LNCAP (cell line): ENCODE measurements at regions not wholly inside any gene's neighbourhood (a gene's known extent, or its start where the extent isn't known, plus 50 kb on each side); places are given as distances from the start of the nearest gene placed in this dataset.

Source experiments
- CTCF ChIP-seq: fragments of 450-650 bp; IDR thresholded peaks from 2 replicates; pipeline ENCODE4 v1.5.1; 2017; ENCODE audit warnings: mild to moderate bottlenecking

- TF ChIP-seq CTCF: no peak
Observed at GRCh38 chr2:184053326-184053725, 545.0 kb upstream of the ZNF804A start.

GRCh38 chr2:184057910-184058309 is 540.4 kb upstream of the ZNF804A start:
- TF ChIP-seq CTCF: no peak

- peak; percentile 60 for TF ChIP-seq CTCF
Observed at GRCh38 chr2:184067502-184067901, 530.8 kb upstream of the ZNF804A start.

- TF ChIP-seq CTCF: no peak
Observed at GRCh38 chr2:184072470-184072869, 525.9 kb upstream of the ZNF804A start.

GRCh38 chr2:184078496-184078895 is 519.8 kb upstream of the ZNF804A start:
- no peak for TF ChIP-seq CTCF

- TF ChIP-seq CTCF: no peak
Observed at GRCh38 chr2:184091456-184091855, 506.9 kb upstream of the ZNF804A start.

- no peak for TF ChIP-seq CTCF
Observed at GRCh38 chr2:184113696-184114403, 484.5 kb upstream of the ZNF804A start.

GRCh38 chr2:184114439-184114838 is 483.9 kb upstream of the ZNF804A start:
- no peak for TF ChIP-seq CTCF
